ENCODE measurements at regions not wholly inside any gene's neighbourhood (a gene's known extent, or its start where the extent isn't known, plus 50 kb on each side); places are given as distances from the start of the nearest gene placed in this dataset.

DNA sequence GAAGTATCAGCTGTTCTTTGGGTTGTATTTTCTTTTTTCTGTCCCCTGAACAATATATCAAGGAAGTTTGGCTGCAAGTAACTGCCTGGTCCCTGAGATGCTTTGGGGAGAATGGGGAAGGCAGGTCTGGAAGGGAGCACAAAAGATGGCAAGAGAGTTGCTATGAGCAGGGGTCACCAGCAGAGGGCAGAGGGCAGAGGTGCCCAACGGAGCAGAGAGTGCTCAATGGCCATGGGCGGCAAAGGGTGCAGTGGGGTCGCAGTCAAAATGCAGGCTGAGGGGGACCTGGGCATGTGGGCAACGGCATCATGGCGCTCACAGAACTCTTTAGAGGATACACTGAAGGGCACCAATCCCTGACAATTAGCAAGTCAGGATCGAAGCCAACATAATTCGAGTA lies 107.7 kb upstream of the ATP8B1 start:
- DNase-seq (ENCODE audit: low read depth), result no peak
- no peak overlapping the region for H3K4me3 ChIP-seq (ENCODE audit: low read length)
- TF ChIP-seq, protein P1, sequence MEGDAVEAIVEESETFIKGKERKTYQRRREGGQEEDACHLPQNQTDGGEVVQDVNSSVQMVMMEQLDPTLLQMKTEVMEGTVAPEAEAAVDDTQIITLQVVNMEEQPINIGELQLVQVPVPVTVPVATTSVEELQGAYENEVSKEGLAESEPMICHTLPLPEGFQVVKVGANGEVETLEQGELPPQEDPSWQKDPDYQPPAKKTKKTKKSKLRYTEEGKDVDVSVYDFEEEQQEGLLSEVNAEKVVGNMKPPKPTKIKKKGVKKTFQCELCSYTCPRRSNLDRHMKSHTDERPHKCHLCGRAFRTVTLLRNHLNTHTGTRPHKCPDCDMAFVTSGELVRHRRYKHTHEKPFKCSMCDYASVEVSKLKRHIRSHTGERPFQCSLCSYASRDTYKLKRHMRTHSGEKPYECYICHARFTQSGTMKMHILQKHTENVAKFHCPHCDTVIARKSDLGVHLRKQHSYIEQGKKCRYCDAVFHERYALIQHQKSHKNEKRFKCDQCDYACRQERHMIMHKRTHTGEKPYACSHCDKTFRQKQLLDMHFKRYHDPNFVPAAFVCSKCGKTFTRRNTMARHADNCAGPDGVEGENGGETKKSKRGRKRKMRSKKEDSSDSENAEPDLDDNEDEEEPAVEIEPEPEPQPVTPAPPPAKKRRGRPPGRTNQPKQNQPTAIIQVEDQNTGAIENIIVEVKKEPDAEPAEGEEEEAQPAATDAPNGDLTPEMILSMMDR (IDR thresholded peaks at IDR 0.05; ENCODE audit: insufficient read depth, low read depth, low read length, missing control alignments), result peak; percentile 36

DNA sequence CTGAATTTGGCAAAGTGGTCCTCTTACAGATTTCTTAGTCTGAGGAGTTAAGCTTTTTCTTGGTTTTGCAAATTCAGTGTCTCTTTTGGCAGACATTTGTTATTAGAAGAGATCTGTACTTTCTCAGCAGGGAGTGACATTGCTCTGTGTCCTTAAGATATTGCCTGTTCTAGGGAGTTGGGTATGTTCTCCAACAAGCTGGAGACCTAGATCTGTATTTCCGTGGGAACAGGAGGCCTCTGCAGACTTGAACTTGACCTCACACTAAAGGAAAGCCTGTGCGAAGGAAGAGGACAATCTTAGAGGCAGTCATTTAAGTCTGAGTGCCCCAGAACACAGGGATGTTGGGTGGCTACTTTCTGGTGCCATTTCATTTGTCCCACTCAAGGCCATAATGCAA lies 107.0 kb upstream of the ATP8B1 start:
- no peak overlapping the region for H3K4me3 ChIP-seq (ENCODE audit: low read length)
- TF ChIP-seq, protein P1 (IDR thresholded peaks at IDR 0.05; ENCODE audit: insufficient read depth, low read depth, low read length, missing control alignments), result no peak
- no peak for DNase-seq (ENCODE audit: low read depth)

DNA sequence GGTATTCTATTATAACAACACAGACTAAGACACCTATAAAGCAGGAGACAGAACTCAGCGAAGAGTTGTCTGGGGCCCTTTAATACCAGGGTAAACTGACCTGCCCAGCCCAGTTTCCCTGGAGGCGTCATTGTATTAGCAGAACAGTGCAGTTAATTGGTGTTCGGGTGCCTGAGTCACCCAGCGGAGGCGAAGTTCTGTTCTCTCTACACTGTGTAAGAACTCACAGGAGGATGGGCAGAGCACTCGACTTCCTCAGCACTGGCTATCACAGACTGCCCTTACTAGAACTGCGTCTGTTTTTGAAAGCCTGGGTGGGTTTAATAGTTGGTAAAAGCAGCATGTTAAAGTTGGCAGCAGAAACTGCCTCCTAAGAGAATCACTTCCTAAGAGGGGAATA lies 106.5 kb upstream of the ATP8B1 start:
- TF ChIP-seq, protein P1 (IDR thresholded peaks at IDR 0.05; ENCODE audit: insufficient read depth, low read depth, low read length, missing control alignments), result no peak
- H3K4me3 ChIP-seq (ENCODE audit: low read length), result no peak overlapping the region
- peak; percentile 91 for DNase-seq (ENCODE audit: low read depth)

DNA sequence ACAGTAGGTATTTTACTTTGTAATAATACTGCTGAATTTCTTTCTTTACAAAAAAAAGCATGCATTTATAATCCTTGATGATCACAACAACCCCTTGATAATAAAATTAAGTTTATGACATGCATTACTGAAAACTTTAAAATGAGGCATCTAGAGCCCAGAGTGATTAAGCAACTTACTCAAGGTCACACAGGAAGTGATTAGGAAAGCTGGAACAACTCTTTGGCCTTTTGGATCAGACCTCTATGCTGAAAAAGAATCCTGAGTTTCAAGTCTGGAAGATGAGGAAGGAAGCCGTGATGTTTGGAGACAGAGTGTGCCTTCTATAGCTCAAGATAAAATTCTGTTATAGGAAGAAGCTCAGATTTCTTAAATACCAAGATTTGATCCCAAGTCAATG lies 105.0 kb upstream of the ATP8B1 start:
- H3K4me3 ChIP-seq (ENCODE audit: low read length), result no peak overlapping the region
- TF ChIP-seq, protein P1 (IDR thresholded peaks at IDR 0.05; ENCODE audit: insufficient read depth, low read depth, low read length, missing control alignments), result no peak
- no peak for DNase-seq (ENCODE audit: low read depth)

DNA sequence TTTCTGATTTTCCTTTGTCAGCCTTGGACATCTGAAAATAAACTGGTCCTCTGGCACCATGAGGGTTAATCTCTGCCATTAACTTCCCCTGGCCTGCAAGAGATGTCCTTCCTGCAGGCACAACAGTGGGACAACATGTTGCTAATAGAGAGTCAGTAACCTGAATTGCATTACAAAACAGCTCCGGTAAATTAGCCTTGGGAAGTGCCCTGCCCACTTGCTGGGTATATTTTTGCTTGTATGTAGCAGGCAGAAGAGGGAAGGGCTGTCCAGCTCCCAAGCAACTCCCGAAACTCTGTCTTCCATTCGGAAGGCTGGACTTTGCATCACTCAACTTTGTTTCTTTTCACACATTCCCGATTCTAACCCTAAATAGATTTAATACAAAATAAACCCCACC lies 104.4 kb upstream of the ATP8B1 start:
- TF ChIP-seq, protein P1 (IDR thresholded peaks at IDR 0.05; ENCODE audit: insufficient read depth, low read depth, low read length, missing control alignments), result no peak
- no peak overlapping the region for H3K4me3 ChIP-seq (ENCODE audit: low read length)
- DNase-seq (ENCODE audit: low read depth), result no peak

DNA sequence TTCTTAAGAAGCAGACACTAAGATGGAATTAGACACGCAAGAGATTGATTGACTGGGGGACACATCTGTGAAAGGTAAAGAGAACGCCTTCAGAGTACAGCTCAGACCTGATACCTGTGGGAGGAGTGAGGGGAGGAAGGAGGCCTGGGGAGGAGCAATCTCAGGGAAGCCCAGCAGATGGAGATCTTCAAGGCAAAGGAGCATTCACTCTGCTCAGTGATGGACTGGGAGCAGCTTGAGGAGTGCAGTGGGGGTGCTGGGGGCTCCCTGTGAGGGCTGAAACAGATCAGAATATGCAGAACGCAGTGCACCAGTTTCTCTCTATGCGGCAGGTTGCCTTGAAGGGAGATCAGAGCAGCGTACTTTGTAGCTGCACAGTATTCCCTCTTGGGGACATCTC lies 103.7 kb upstream of the ATP8B1 start:
- no peak overlapping the region for H3K4me3 ChIP-seq (ENCODE audit: low read length)
- TF ChIP-seq, protein P1 (IDR thresholded peaks at IDR 0.05; ENCODE audit: insufficient read depth, low read depth, low read length, missing control alignments), result peak; percentile 56
- peak; percentile 50 for DNase-seq (ENCODE audit: low read depth)

DNA sequence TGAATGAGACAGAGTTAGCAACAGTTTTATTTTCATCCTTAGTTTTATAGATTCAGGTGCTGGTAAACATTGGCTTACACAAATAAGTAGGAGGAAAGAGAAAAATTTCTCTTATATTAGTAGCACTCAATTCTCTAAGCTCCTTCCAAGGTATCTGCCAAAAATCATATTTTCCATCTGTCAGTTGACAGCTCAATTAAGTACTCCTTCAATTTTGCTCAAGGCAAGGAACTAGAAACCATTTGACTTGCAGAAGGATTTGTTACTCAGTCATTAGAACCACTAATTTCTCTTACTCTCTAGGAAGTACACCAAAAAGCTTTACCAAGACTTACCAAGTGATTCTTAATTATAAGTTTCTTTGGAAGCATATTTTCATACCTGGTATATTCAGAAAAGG lies 101.4 kb upstream of the ATP8B1 start:
- TF ChIP-seq, protein P1 (IDR thresholded peaks at IDR 0.05; ENCODE audit: insufficient read depth, low read depth, low read length, missing control alignments), result no peak
- no peak overlapping the region for H3K4me3 ChIP-seq (ENCODE audit: low read length)
- DNase-seq (ENCODE audit: low read depth), result no peak
